GM06990 (cell line): ENCODE measurements at regions not wholly inside any gene's neighbourhood (a gene's known extent, or its start where the extent isn't known, plus 50 kb on each side); places are given as distances from the start of the nearest gene placed in this dataset.

ENCODE experiments used
- DNase-seq: peaks from one replicate; pipeline ENCODE4 v3.0.0-alpha.2; 2011; ENCODE audit not compliant: insufficient read length; ENCODE audit errors: extremely low read depth
- H3K27me3 ChIP-seq: replicated peaks from 2 replicates; pipeline ENCODE4 v1.6.0; 2011; ENCODE audit warnings: low read length; ENCODE audit not compliant: control insufficient read depth, insufficient read depth
- H3K36me3 ChIP-seq: 2 replicates; pipeline ENCODE4 v1.5.1; 2011; ENCODE audit warnings: low read length; ENCODE audit not compliant: control insufficient read depth, insufficient read depth
- H3K4me3 ChIP-seq: replicated peaks from 2 replicates; pipeline ENCODE4 v1.5.1; 2011; ENCODE audit warnings: low read depth, mild to moderate bottlenecking, control low read depth, low read length
- CTCF ChIP-seq: IDR thresholded peaks from 2 replicates; pipeline ENCODE4 v1.5.1; 2011; ENCODE audit warnings: low read length, control low read depth, mild to moderate bottlenecking, inconsistent platforms; ENCODE audit not compliant: insufficient read depth, poor library complexity, severe bottlenecking

GRCh38 chr2:13818002-13818401 is 814.5 kb upstream of the LRATD1 start:
- Histone ChIP-seq H3K36me3 (no peaks in the 10 kb centered on the region), H3K27me3 (no peaks in the 10 kb centered on the region), H3K4me3 (no peak overlapping the region)
- TF ChIP-seq CTCF = no peak
- DNase-seq = no peak

- DNase-seq = no peak
- no peaks in the 10 kb centered on the region for H3K36me3 ChIP-seq
- no peaks in the 10 kb centered on the region for H3K27me3 ChIP-seq
- TF ChIP-seq CTCF = no peak
- H3K4me3 ChIP-seq = no peak overlapping the region
These were observed 812.6 kb upstream of the LRATD1 start for GRCh38 chr2:13819896-13820295.

GRCh38 chr2:13821255-13821880 is 811.1 kb upstream of the LRATD1 start:
- no peak for DNase-seq
- H3K27me3 ChIP-seq = no peaks in the 10 kb centered on the region
- no peak for TF ChIP-seq CTCF
- no peaks in the 10 kb centered on the region for H3K36me3 ChIP-seq
- H3K4me3 ChIP-seq = no peak overlapping the region

GRCh38 chr2:13822365-13822764 is 810.2 kb upstream of the LRATD1 start:
- DNase-seq = no peak
- Histone ChIP-seq H3K36me3 (no peaks in the 10 kb centered on the region), H3K27me3 (no peaks in the 10 kb centered on the region), H3K4me3 (no peak overlapping the region)
- TF ChIP-seq CTCF = no peak

GRCh38 chr2:13826314-13826853 is 806.1 kb upstream of the LRATD1 start:
- no peaks in the 10 kb centered on the region for H3K36me3 ChIP-seq
- no peak overlapping the region for H3K4me3 ChIP-seq
- no peaks in the 10 kb centered on the region for H3K27me3 ChIP-seq
- TF ChIP-seq CTCF = no peak
- DNase-seq = no peak
